GM19395 (cell line): ENCODE measurements at regions not wholly inside any gene's neighbourhood (a gene's known extent, or its start where the extent isn't known, plus 50 kb on each side); places are given as distances from the start of the nearest gene placed in this dataset.
"Not testable (repeated sequence)": the region's sequence is repeated elsewhere in the genome, so short reads cannot be mapped to it uniquely, and the experiment has no call there.

Experiments
- ATAC-seq: cut with Tn5 transposase; IDR thresholded peaks from one replicate; pipeline ENCODE4 v1.9.1; 2021; ENCODE audit warnings: mild to moderate bottlenecking, moderate library complexity; ENCODE audit not compliant: unreplicated experiment

GRCh38 chr4:165548702-165549101 is 169.9 kb downstream of the CPE start:
- no peak for ATAC-seq

GRCh38 chr4:165553221-165553810 is 174.5 kb downstream of the CPE start:
- ATAC-seq: no peak

- no peak for ATAC-seq
Observed at GRCh38 chr4:165555302-165555701, 176.5 kb downstream of the CPE start.

- no peak for ATAC-seq
Observed at GRCh38 chr4:165556383-165556782, 177.6 kb downstream of the CPE start.

GRCh38 chr4:165560941-165561340 is 182.1 kb downstream of the CPE start:
- ATAC-seq: no peak

GRCh38 chr4:165563851-165564250 is 185.0 kb downstream of the CPE start:
- ATAC-seq: no peak

GRCh38 chr4:165569031-165569430 is 190.2 kb downstream of the CPE start:
- no peak for ATAC-seq

GRCh38 chr4:165571476-165571875 is 192.7 kb downstream of the CPE start:
- ATAC-seq: not testable (repeated sequence)

- ATAC-seq: no peak
Observed at GRCh38 chr4:165580351-165580905, 201.6 kb downstream of the CPE start.

- no peak for ATAC-seq
Observed at GRCh38 chr4:165583341-165583740, 204.5 kb downstream of the CPE start.

GRCh38 chr4:165584916-165585315 is 206.1 kb downstream of the CPE start:
- no peak for ATAC-seq

GRCh38 chr4:165588534-165589315 is 209.9 kb downstream of the CPE start:
- no peak for ATAC-seq

- ATAC-seq: no peak
Observed at GRCh38 chr4:165592386-165592785, 213.6 kb downstream of the CPE start.

GRCh38 chr4:165597581-165598480 is 219.0 kb downstream of the CPE start:
- ATAC-seq: no peak

- no peak for ATAC-seq
Observed at GRCh38 chr4:165600959-165601683, 222.3 kb downstream of the CPE start.

- no peak for ATAC-seq
Observed at GRCh38 chr4:165602621-165603020, 223.8 kb downstream of the CPE start.

- no peak for ATAC-seq
Observed at GRCh38 chr4:165604181-165604580, 225.4 kb downstream of the CPE start.

GRCh38 chr4:165605811-165606210 is 227.0 kb downstream of the CPE start:
- ATAC-seq: no peak

GRCh38 chr4:165606465-165607205 is 227.8 kb downstream of the CPE start:
- no peak for ATAC-seq

GRCh38 chr4:165609653-165610052 is 230.8 kb downstream of the CPE start:
- ATAC-seq: no peak
